Ovary (tissue), 3 donors: ENCODE measurements at regions not wholly inside any gene's neighbourhood (a gene's known extent, or its start where the extent isn't known, plus 50 kb on each side); places are given as distances from the start of the nearest gene placed in this dataset.

Experiments used
- CTCF ChIP-seq, 3 donors: fragments of 450-650 bp in 2 of 3; fragments of 200-600 bp in 1 of 3; IDR thresholded peaks; one replicate each; pipeline versions ENCODE4 v1.5.1 to v1.8.0; 2016 to 2022; ENCODE audit warnings: antibody characterized with exemption in 3 of 3, mild to moderate bottlenecking in 1 of 3
- EP300 ChIP-seq: sonication (generic); formaldehyde crosslinking; IDR thresholded peaks from one replicate; pipeline ENCODE4 v1.6.1; 2017; ENCODE audit warnings: antibody characterized with exemption
- POLR2A ChIP-seq: fragments of 450-650 bp; IDR thresholded peaks from one replicate; pipeline ENCODE4 v1.6.1; 2017; ENCODE audit warnings: antibody characterized with exemption, mild to moderate bottlenecking, moderate library complexity
- donor health status: DM: no; HTN: no; CAD: no.

- TF ChIP-seq CTCF (IDR thresholded peaks at IDR 0.05): no peak
- no peak for TF ChIP-seq POLR2A
- TF ChIP-seq EP300: no peak
Observed at GRCh38 chr9:135404451-135405144, 75.0 kb upstream of the PPP1R26 start.
